GM12878 (cell line): ENCODE measurements at regions not wholly inside any gene's neighbourhood (a gene's known extent, or its start where the extent isn't known, plus 50 kb on each side); places are given as distances from the start of the nearest gene placed in this dataset.

Experiments used
- ATAC-seq: fragments of 200-7000 bp; cut with Tn5 transposase; 3 replicates; pipeline ENCODE4 v1.9.1; 2020; ENCODE audit warnings: mild to moderate bottlenecking, moderate library complexity
- BruUV-seq: library from RNA; stranded (reverse); fragments of 400-500 nt; replicated peaks from 2 replicates; lab custom pipeline; 2021; lab: Mats Ljungman, UMichigan
- CTCF ChIA-PET: fragments of 300-600 bp; sonication (Branson Sonifier 250); formaldehyde crosslinking; extraction: SDS; loops from one replicate; lab custom pipeline; 2021; ENCODE audit warnings: inconsistent platforms; lab: Yijun Ruan, JAX
- POLR2A ChIA-PET: fragments of 350-600 bp; formaldehyde crosslinking; extraction: SDS; loops from one replicate; lab custom pipeline; 2021; ENCODE audit warnings: inconsistent platforms; lab: Charles Lee
- RAD21 ChIA-PET: fragments of 300-600 bp; sonication (Branson Sonifier 250); formaldehyde crosslinking; loops from one replicate; lab custom pipeline; 2023; ENCODE audit warnings: antibody characterized with exemption; ENCODE audit not compliant: unreplicated experiment; lab: Charles Lee
- SMC1A ChIA-PET: fragments of 300-600 bp; sonication (Branson Sonifier 250); formaldehyde crosslinking; loops from one replicate; lab custom pipeline; 2023; ENCODE audit not compliant: unreplicated experiment, uncharacterized antibody; lab: Charles Lee
- DNase-seq: peaks from one replicate; pipeline ENCODE4 v3.0.0-alpha.2; 2011; ENCODE audit warnings: low read depth, low spot score
- FAIRE-seq: peaks from 3 replicates; lab custom pipeline; 2011; peaks lifted over from hg19 to GRCh38; lab: Jason Lieb, UNC
- H2AFZ ChIP-seq: 2 replicates; pipeline ENCODE4 v1.6.0; 2011; ENCODE audit warnings: low read depth, low read length, control low read depth; ENCODE audit not compliant: control insufficient read depth
- H3K27ac ChIP-seq: 2 replicates; pipeline ENCODE4 v1.5.1; 2011; ENCODE audit warnings: control low read depth; ENCODE audit not compliant: control insufficient read depth, insufficient read depth
- H3K27me3 ChIP-seq, 2 experiments: replicated peaks in 1 of 2; 2 replicates each; pipeline versions ENCODE4 v1.6.0 to v1.6.1; 2011; ENCODE audit warnings: low read length in 1 of 2; ENCODE audit not compliant: control insufficient read depth in 2 of 2, insufficient read depth in 2 of 2
- H3K36me3 ChIP-seq, 2 experiments: 2 replicates each; pipeline ENCODE4 v1.5.1; 2011; ENCODE audit warnings: low read length in 1 of 2; ENCODE audit not compliant: control insufficient read depth in 2 of 2, insufficient read depth in 2 of 2
- H3K4me1 ChIP-seq: 2 replicates; pipeline ENCODE4 v1.6.1; 2011; ENCODE audit warnings: mild to moderate bottlenecking, low read length, moderate library complexity, mixed read lengths; ENCODE audit not compliant: control insufficient read depth, insufficient read depth
- H3K4me2 ChIP-seq: 2 replicates; pipeline ENCODE4 v1.6.0; 2011; ENCODE audit warnings: control low read depth; ENCODE audit not compliant: control insufficient read depth, insufficient read depth
- H3K4me3 ChIP-seq: fragments of 200-600 bp; sonication (generic); 2 replicates; pipeline ENCODE4 v1.5.1; 2016
- H3K79me2 ChIP-seq: 2 replicates; pipeline ENCODE4 v1.6.0; 2011; ENCODE audit warnings: low read length; ENCODE audit not compliant: control insufficient read depth, insufficient read depth
- H3K9ac ChIP-seq: 2 replicates; pipeline ENCODE4 v1.8.0; 2011; ENCODE audit warnings: low read length, control low read depth, mixed read lengths; ENCODE audit not compliant: control insufficient read depth, insufficient read depth
- H3K9me3 ChIP-seq: replicated peaks from 3 replicates; pipeline ENCODE4 v1.5.1; 2011; ENCODE audit warnings: mild to moderate bottlenecking, low read length; ENCODE audit not compliant: control insufficient read depth, insufficient read depth
- H4K20me1 ChIP-seq: 2 replicates; pipeline ENCODE4 v1.6.0; 2011; ENCODE audit not compliant: control insufficient read depth, insufficient read depth
- CHD1 ChIP-seq: IDR thresholded peaks from 2 replicates; pipeline ENCODE4 v1.6.1; 2012; ENCODE audit warnings: low read depth, low read length, improper control_type of control experiment
- EZH2 ChIP-seq: IDR thresholded peaks from 2 replicates; pipeline ENCODE4 v1.6.1; 2012; ENCODE audit warnings: low read depth, mild to moderate bottlenecking, control low read depth, inconsistent platforms, low read length, borderline replicate concordance; ENCODE audit not compliant: control insufficient read depth
- FOXK2 ChIP-seq: fragments of 450-650 bp; IDR thresholded peaks from 2 replicates; pipeline ENCODE4 v1.6.1; 2017; ENCODE audit warnings: mild to moderate bottlenecking, moderate library complexity
- HSF1 ChIP-seq: fragments of 150-350 bp; IDR thresholded peaks from 2 replicates; pipeline ENCODE4 v1.6.1; 2014; ENCODE audit warnings: mild to moderate bottlenecking, low read depth, low read length
- IKZF2 ChIP-seq, 2 experiments: fragments of 450-650 bp; IDR thresholded peaks; 2 replicates each; pipeline ENCODE4 v1.6.1; 2017; ENCODE audit warnings: mild to moderate bottlenecking in 2 of 2, moderate library complexity in 2 of 2
- MTA2 ChIP-seq: fragments of 450-650 bp; IDR thresholded peaks from 2 replicates; pipeline ENCODE4 v1.6.1; 2016; ENCODE audit warnings: low read depth, mild to moderate bottlenecking, moderate library complexity
- PML ChIP-seq: IDR thresholded peaks from 2 replicates; pipeline ENCODE4 v1.6.1; 2012; ENCODE audit warnings: low read length, inconsistent platforms
- RAD51 ChIP-seq: fragments of 450-650 bp; IDR thresholded peaks from 2 replicates; pipeline ENCODE4 v1.6.1; 2016; ENCODE audit warnings: moderate library complexity, mild to moderate bottlenecking, inconsistent platforms
- SKIL ChIP-seq: fragments of 450-650 bp; IDR thresholded peaks from 2 replicates; pipeline ENCODE4 v1.6.1; 2017; ENCODE audit warnings: mild to moderate bottlenecking, low read depth, inconsistent platforms; ENCODE audit not compliant: poor library complexity, severe bottlenecking
- SMAD1 ChIP-seq: fragments of 450-650 bp; IDR thresholded peaks from 2 replicates; pipeline ENCODE4 v1.6.1; 2018; ENCODE audit warnings: mild to moderate bottlenecking, low read depth; ENCODE audit not compliant: partially characterized antibody
- SUZ12 ChIP-seq: fragments of 200-600 bp; sonication (generic); IDR thresholded peaks from one replicate; pipeline ENCODE4 v1.6.1; 2018; ENCODE audit warnings: antibody characterized with exemption, mild to moderate bottlenecking; ENCODE audit not compliant: unreplicated experiment
- YY1 ChIP-seq: IDR thresholded peaks from 2 replicates; pipeline ENCODE4 v1.6.1; 2011; ENCODE audit warnings: low read depth, mild to moderate bottlenecking, low read length
- ZBTB11 ChIP-seq: fragments of 450-650 bp; formaldehyde crosslinking; IDR thresholded peaks from 2 replicates; pipeline ENCODE4 v1.5.0; 2022; ENCODE audit warnings: mild to moderate bottlenecking, missing genetic modification characterization
- ZNF592 ChIP-seq: fragments of 450-650 bp; IDR thresholded peaks from 2 replicates; pipeline ENCODE4 v1.6.1; 2017; ENCODE audit warnings: mild to moderate bottlenecking, moderate library complexity
- WGBS: methylation state at CpG from one replicate; pipeline ENCODE4 v1.1.6; 2016; ENCODE audit warnings: low lambda C conversion rate; ENCODE audit not compliant: insufficient replicate concordance, insufficient coverage; ENCODE audit errors: missing lambda C conversion rate; 5-methylcytosine and 5-hydroxymethylcytosine counted together
- in situ Hi-C: fragments of 300-500 bp; cut with MboI; formaldehyde crosslinking; loops from 9 replicates; pipeline ENCODE4 v1.14.3; 2018; ENCODE audit warnings: mixed read lengths
- intact Hi-C: fragments of 100-400 bp; cut with micrococcal nuclease; formaldehyde crosslinking; loops from one replicate; pipeline ENCODE4 v1.14.2; 2022; ENCODE audit not compliant: unreplicated experiment

GRCh38 chr10:2625094-2625493 lies 442.3 kb upstream of the PFKP start:
- no peak for FAIRE-seq
- H3K4me1 ChIP-seq = no peaks in the 10 kb centered on the region
- WGBS = 62% methylated on average over 10 of the region's 10 CpGs
- TF ChIP-seq SKIL = no peak
- no peak for TF ChIP-seq YY1
- TF ChIP-seq CHD1 = no peak
- no peak for TF ChIP-seq FOXK2
- no peak for TF ChIP-seq SUZ12
- TF ChIP-seq HSF1 = no peak
- TF ChIP-seq MTA2 = no peak
- no peak for TF ChIP-seq ZBTB11
- no peak for TF ChIP-seq PML
- no peak for TF ChIP-seq EZH2
- TF ChIP-seq IKZF2 (IDR thresholded peaks at IDR 0.05) = no peak
- no peak for TF ChIP-seq RAD51
- TF ChIP-seq SMAD1 = no peak
- TF ChIP-seq ZNF592 = no peak

More at GRCh38 chr10:2625094-2625493, 442.3 kb upstream of the PFKP start:
- in situ Hi-C loops = no loop called here
- DNase-seq = no peak
- SMC1A ChIA-PET = interaction anchor here (0.6 kb wide), 1 partner anchor 1420 kb away, joined by 3 read pairs; no protein-coding TSS in a partner anchor
- intact Hi-C loops = no loop called here
- Histone ChIP-seq H3K79me2 (no peaks in the 10 kb centered on the region), H3K36me3 (no peaks in the 10 kb centered on the region), H3K27ac (no peak overlapping the region), H3K4me2 (no peak overlapping the region), H4K20me1 (no peaks in the 10 kb centered on the region), H3K9ac (no peak overlapping the region), H3K4me3 (no peak overlapping the region), H3K9me3 (no peaks in the 10 kb centered on the region), H3K27me3 (no peaks in the 10 kb centered on the region), H2AFZ (no peak overlapping the region)
- RAD21 ChIA-PET = no interaction called here
- CTCF ChIA-PET = no interaction called here
- POLR2A ChIA-PET = no interaction called here
- no peak for ATAC-seq
- BruUV-seq = no TSS peak
